ENCODE measurements at regions not wholly inside any gene's neighbourhood (a gene's known extent, or its start where the extent isn't known, plus 50 kb on each side); places are given as distances from the start of the nearest gene placed in this dataset.

DNA sequence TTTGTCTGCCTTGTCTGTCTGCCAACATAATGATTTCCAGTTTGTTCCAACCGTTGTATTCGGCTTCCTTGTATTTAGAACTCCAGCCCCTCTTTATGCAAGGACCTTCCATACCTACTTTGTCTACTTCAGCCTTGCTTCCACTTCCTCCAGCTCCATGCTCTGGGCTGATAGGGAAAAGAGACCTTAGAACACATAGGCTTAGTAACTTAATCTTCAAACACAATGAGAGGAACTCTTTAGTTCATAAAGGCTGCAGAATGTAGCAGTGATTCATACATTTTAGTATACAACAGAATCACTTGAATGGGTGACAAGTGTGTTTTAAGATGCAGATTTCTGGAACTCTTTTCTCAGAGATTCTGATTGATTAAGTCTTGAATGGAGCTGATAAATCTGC, 102.8 kb upstream of the IFNE start:
- TF ChIP-seq, protein P1, sequence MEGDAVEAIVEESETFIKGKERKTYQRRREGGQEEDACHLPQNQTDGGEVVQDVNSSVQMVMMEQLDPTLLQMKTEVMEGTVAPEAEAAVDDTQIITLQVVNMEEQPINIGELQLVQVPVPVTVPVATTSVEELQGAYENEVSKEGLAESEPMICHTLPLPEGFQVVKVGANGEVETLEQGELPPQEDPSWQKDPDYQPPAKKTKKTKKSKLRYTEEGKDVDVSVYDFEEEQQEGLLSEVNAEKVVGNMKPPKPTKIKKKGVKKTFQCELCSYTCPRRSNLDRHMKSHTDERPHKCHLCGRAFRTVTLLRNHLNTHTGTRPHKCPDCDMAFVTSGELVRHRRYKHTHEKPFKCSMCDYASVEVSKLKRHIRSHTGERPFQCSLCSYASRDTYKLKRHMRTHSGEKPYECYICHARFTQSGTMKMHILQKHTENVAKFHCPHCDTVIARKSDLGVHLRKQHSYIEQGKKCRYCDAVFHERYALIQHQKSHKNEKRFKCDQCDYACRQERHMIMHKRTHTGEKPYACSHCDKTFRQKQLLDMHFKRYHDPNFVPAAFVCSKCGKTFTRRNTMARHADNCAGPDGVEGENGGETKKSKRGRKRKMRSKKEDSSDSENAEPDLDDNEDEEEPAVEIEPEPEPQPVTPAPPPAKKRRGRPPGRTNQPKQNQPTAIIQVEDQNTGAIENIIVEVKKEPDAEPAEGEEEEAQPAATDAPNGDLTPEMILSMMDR (IDR thresholded peaks at IDR 0.05; ENCODE audit: insufficient read depth, low read length, poor library complexity, severe bottlenecking), result no peak
- no peak for DNase-seq (ENCODE audit: low read depth)
- Histone ChIP-seq H3K27me3 (ENCODE audit: control insufficient read depth, insufficient read depth, low read length) (no peaks in the 10 kb centered on the region), H3K4me3 (ENCODE audit: low read depth, low read length) (no peak overlapping the region), H3K36me3 (ENCODE audit: control insufficient read depth, insufficient read depth, low read length) (no peaks in the 10 kb centered on the region)

DNA sequence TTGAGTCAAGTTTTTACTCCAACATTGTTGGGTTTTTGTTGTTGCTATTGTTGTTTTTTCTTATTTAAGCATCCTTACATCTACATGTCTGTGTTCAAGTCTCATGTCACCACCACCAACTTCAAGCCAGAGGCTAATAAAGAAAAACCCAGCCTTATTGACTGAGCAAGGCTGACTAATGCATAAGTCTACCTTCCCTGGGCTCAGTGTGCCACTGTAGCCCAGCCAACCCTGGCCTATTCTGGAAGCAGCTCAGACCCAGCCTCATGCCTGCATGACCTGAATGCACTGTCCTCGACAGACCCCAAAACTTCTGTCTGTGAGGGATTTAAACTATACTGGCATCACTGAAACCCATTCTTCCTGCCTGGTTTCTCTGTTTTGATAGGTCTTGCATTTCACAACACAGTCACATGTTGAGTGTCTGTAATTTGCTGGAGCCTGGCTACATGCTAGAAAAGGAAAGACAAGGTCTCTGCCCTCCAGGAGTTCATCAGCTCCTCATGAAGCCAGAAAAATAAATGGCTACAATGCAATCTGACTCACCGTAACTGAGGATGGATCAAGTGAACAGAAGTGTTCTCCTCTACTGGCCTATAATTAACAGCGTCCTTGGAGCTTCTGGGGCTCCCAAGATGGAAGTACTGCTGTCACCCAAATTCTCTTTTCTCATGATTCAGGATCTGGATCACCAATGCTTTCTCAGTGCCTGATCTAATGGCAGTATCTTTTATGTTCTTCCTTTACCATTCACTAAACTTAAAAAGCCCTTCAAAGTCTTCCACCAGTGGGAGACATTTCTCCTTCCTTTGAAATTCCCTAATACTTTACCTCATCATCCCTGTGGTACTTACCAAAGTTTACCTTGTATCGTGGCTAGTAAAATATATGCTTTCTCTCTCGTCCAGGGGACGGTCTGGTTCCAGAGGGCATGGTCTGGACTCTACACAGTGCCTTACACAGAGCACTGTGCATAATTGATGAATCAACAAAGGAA, 103.9 kb upstream of the IFNE start:
- Histone ChIP-seq H3K4me3 (ENCODE audit: low read depth, low read length) (no peak overlapping the region), H3K27me3 (ENCODE audit: control insufficient read depth, insufficient read depth, low read length) (no peaks in the 10 kb centered on the region), H3K36me3 (ENCODE audit: control insufficient read depth, insufficient read depth, low read length) (no peaks in the 10 kb centered on the region)
- TF ChIP-seq, protein P1 (IDR thresholded peaks at IDR 0.05; ENCODE audit: insufficient read depth, low read length, poor library complexity, severe bottlenecking), result no peak
- no peak for DNase-seq (ENCODE audit: low read depth)

DNA sequence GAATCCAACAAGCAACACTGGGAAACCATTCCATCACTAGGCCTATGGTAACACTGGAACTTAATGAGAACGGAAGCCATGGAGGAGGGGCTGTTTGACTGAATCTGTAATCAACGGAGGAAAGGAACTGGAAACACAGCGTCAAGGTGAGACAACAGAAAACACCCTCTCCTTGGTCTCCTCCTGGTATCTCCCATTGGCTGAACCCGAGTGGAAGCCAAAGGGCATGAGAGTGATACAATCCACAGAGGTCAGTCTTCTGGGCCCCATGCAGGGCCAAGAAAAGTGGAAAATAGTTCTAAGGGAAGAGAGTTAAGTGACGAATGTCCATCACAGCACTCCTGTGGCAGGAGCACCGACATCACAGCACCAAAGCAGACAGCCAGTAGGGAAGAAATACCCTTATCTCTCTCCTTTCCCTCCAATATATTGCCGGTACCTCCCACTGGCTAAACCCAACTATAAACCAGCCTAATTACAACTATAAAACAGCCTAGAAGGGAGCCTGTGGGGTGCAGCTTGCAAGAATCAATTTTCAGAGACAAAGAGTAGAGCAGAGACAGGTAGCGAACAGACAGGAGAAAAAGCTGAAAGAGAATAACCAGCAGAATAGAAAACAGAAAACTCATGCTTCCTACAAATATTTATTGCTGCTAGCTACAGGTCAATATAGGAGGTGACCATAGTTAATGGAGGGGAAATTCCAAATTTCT, 107.4 kb upstream of the IFNE start:
- Histone ChIP-seq H3K27me3 (ENCODE audit: control insufficient read depth, insufficient read depth, low read length) (no peaks in the 10 kb centered on the region), H3K4me3 (ENCODE audit: low read depth, low read length) (no peak overlapping the region), H3K36me3 (ENCODE audit: control insufficient read depth, insufficient read depth, low read length) (no peaks in the 10 kb centered on the region)
- TF ChIP-seq, protein P1 (IDR thresholded peaks at IDR 0.05; ENCODE audit: insufficient read depth, low read length, poor library complexity, severe bottlenecking), result no peak
- no peak for DNase-seq (ENCODE audit: low read depth)

DNA sequence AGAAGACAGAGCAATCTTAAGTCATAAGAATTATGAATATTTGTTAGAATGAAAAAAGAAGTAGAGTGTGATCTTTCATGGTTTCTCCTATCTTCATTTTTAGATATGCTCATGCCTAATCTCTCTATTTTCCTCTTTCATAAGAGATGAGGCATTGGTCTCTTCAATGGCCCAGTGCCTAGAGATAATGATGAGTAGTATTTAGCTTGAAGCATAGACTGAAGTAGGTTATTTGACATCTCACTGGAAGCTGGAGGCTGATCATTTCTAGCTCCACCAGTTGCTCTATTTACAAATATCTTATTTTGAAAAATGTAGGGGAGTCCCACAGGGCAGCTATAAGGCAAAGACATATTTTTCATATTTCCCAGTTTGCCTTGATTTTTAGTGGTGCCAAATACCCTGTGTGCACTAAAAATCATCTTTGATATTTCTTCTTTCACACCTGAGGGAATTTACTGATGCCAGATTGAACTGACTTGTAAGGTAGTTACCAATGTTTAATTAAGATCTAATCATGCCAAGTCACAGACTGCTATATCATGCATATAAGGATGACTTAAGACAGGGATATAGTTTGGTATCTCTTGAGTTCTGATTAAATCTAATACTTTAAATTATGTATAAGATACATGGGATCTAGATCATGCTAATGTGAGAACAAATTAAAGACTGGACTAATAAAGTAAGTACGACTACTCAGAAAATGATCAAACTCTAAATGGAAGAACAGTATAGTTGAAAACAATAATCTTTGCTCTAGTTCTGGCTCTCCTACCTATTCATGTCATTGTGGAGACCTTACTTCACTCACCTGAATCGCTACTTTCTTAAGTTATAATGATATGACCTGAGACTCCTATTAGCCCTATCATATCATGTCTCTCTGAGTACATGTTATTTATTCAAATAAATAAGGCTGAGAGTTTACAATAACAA, 108.2 kb upstream of the IFNE start:
- no peaks in the 10 kb centered on the region for H3K27me3 ChIP-seq (ENCODE audit: control insufficient read depth, insufficient read depth, low read length)
- no peaks in the 10 kb centered on the region for H3K36me3 ChIP-seq (ENCODE audit: control insufficient read depth, insufficient read depth, low read length)
- no peak for DNase-seq (ENCODE audit: low read depth)
- TF ChIP-seq, protein P1 (IDR thresholded peaks at IDR 0.05; ENCODE audit: insufficient read depth, low read length, poor library complexity, severe bottlenecking), result no peak
- peak overlapping the region; percentile 1 for H3K4me3 ChIP-seq (ENCODE audit: low read depth, low read length)

DNA sequence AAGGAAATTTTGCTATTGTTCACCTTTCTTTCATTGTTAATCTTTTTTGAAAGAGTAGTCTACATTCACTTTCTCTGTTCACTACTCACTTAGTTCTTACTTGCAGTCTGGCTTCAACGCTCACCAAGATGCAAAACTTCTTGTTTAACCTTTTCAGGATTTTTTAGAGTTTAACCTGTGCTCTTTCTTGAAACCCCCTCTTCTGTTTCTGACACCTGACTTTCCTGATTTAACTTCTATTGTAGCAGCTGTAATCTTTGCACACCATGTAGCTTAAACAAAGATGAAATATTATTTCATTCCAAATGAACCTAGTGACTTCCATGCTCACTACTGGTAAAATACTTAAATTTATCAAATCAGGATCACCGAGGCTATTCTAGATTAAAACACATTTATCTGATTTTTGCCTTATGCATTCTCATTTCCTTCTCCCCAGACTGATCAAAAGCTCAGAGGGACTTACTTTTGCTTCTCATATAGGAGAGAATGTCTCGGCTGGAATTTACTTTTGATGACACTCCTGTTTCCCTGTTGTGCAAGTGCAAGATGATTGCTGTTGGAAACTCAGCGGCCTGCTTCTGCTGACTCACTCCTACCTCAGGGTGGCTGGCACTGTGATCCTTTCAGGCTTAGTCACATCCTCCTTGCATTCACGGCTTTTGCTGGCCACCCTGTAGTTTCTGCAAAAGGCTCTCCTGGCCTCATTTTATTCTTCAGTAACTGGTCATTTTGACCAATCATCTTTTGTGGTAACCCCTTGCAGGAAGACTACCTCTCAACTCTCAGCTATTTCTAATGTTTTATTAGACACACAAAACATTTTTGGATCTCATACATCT, 109.3 kb upstream of the IFNE start:
- peak; percentile 97 for DNase-seq (ENCODE audit: low read depth)
- H3K4me3 ChIP-seq (ENCODE audit: low read depth, low read length), result peak overlapping the region; percentile 5
- H3K36me3 ChIP-seq (ENCODE audit: control insufficient read depth, insufficient read depth, low read length), result no peaks in the 10 kb centered on the region
- no peaks in the 10 kb centered on the region for H3K27me3 ChIP-seq (ENCODE audit: control insufficient read depth, insufficient read depth, low read length)
- TF ChIP-seq, protein P1 (IDR thresholded peaks at IDR 0.05; ENCODE audit: insufficient read depth, low read length, poor library complexity, severe bottlenecking), result no peak
